PC-3 (cell line): ENCODE measurements at regions not wholly inside any gene's neighbourhood (a gene's known extent, or its start where the extent isn't known, plus 50 kb on each side); places are given as distances from the start of the nearest gene placed in this dataset.

Source experiments
- ATAC-seq: fragments of 200-7000 bp; cut with Tn5 transposase; 2 replicates; pipeline ENCODE4 v1.9.1; 2020; ENCODE audit warnings: mild to moderate bottlenecking, moderate library complexity
- BruUV-seq: library from RNA; stranded (reverse); fragments of 400-500 nt; replicated peaks from 2 replicates; lab custom pipeline; 2021; lab: Mats Ljungman, UMichigan
- CTCF ChIA-PET: fragments of 300-600 bp; sonication (Branson Sonifier 250); formaldehyde crosslinking; loops from one replicate; lab custom pipeline; 2022; ENCODE audit warnings: antibody characterized with exemption; lab: Charles Lee
- POLR2A ChIA-PET: fragments of 300-600 bp; sonication (Branson Sonifier 250); formaldehyde crosslinking; loops from one replicate; lab custom pipeline; 2022; ENCODE audit warnings: antibody characterized with exemption; ENCODE audit not compliant: unreplicated experiment; lab: Charles Lee
- DNase-seq: peaks from one replicate; pipeline ENCODE4 v3.0.0-alpha.2; 2015
- H2AFZ ChIP-seq: fragments of 300-600 bp; sonication (generic); 2 replicates; pipeline ENCODE4 v1.6.0; 2016; ENCODE audit warnings: antibody characterized with exemption, low read length
- H3F3A ChIP-seq: fragments of 300-600 bp; sonication (generic); one replicate; pipeline ENCODE4 v1.6.0; 2017; ENCODE audit warnings: antibody characterized with exemption, low read length, control low read depth, mild to moderate bottlenecking; ENCODE audit not compliant: unreplicated experiment
- H3K27ac ChIP-seq: fragments of 300-600 bp; sonication (generic); 2 replicates; pipeline ENCODE4 v1.5.1; 2016; ENCODE audit warnings: mild to moderate bottlenecking, low read length
- H3K27me3 ChIP-seq: fragments of 300-600 bp; sonication (generic); 2 replicates; pipeline ENCODE4 v1.6.1; 2016; ENCODE audit warnings: low read length, mixed read lengths
- H3K36me3 ChIP-seq: fragments of 300-600 bp; sonication (generic); 2 replicates; pipeline ENCODE4 v1.6.1; 2016; ENCODE audit warnings: low read depth, mixed run types, low read length, mixed read lengths
- H3K4me1 ChIP-seq: fragments of 300-600 bp; sonication (generic); 2 replicates; pipeline ENCODE4 v1.5.1; 2016; ENCODE audit warnings: low read length; ENCODE audit not compliant: insufficient read depth
- H3K4me2 ChIP-seq: fragments of 300-600 bp; sonication (generic); 2 replicates; pipeline ENCODE4 v1.6.0; 2016; ENCODE audit warnings: low read length
- H3K4me3 ChIP-seq: fragments of 300-600 bp; sonication (generic); 2 replicates; pipeline ENCODE4 v1.5.1; 2016; ENCODE audit warnings: mild to moderate bottlenecking, low read length, mixed read lengths
- H3K79me2 ChIP-seq: fragments of 300-600 bp; sonication (generic); 2 replicates; pipeline ENCODE4 v1.6.1; 2017; ENCODE audit warnings: low read length, mixed read lengths
- H3K9ac ChIP-seq: fragments of 300-600 bp; sonication (generic); 2 replicates; pipeline ENCODE4 v1.6.0; 2016; ENCODE audit warnings: mild to moderate bottlenecking, low read length
- H3K9me2 ChIP-seq: fragments of 300-600 bp; sonication (generic); replicated peaks from 2 replicates; pipeline ENCODE4 v1.6.1; 2016; ENCODE audit warnings: mixed run types, low read length, mixed read lengths
- H3K9me3 ChIP-seq: fragments of 300-600 bp; sonication (generic); 2 replicates; pipeline ENCODE4 v1.6.1; 2016; ENCODE audit warnings: low read length, mixed read lengths
- H4K20me1 ChIP-seq: fragments of 300-600 bp; sonication (generic); 2 replicates; pipeline ENCODE4 v1.6.1; 2016; ENCODE audit warnings: low read length, mixed read lengths
- CTCF ChIP-seq: fragments of 300-600 bp; sonication (generic); conservative IDR thresholded peaks from 2 replicates; pipeline ENCODE4 v1.5.1; 2017; ENCODE audit warnings: antibody characterized with exemption, low read depth, mild to moderate bottlenecking, low read length
- EZH2 ChIP-seq: fragments of 300-600 bp; sonication (generic); IDR thresholded peaks from one replicate; pipeline ENCODE4 v1.6.1; 2017; ENCODE audit warnings: antibody characterized with exemption, mild to moderate bottlenecking, low read length; ENCODE audit not compliant: unreplicated experiment
- EZH2phosphoT487 ChIP-seq: fragments of 300-600 bp; sonication (generic); IDR thresholded peaks from 2 replicates; pipeline ENCODE4 v1.6.1; 2018; ENCODE audit warnings: mild to moderate bottlenecking, antibody characterized with exemption, low read length, borderline replicate concordance
- intact Hi-C: fragments of 100-400 bp; cut with micrococcal nuclease; formaldehyde crosslinking; loops from 2 replicates; pipeline ENCODE4 v1.9.0; 2023

- ChIA-PET CTCF (no interaction called here), POLR2A (no interaction called here)
- DNase-seq (no peak), ATAC-seq (no peak)
- H3F3A ChIP-seq = no peaks in the 10 kb centered on the region
- intact Hi-C loops = no loop called here
- no peaks in the 10 kb centered on the region for H3K36me3 ChIP-seq
- H3K4me3 ChIP-seq = no peak overlapping the region
- H3K9ac ChIP-seq = no peak overlapping the region
- no peak overlapping the region for H3K27ac ChIP-seq
- TF ChIP-seq CTCF = no peak
- no peak for TF ChIP-seq EZH2
- TF ChIP-seq EZH2phosphoT487 = no peak
- no peak overlapping the region for H2AFZ ChIP-seq
- no peak overlapping the region for H3K4me2 ChIP-seq
- no peaks in the 10 kb centered on the region for H4K20me1 ChIP-seq
- H3K9me3 ChIP-seq = no peaks in the 10 kb centered on the region
- no peaks in the 10 kb centered on the region for H3K9me2 ChIP-seq
- H3K4me1 ChIP-seq = peaks cover 11% of the 10 kb centered on the region
- no TSS peak for BruUV-seq
- no peaks in the 10 kb centered on the region for H3K79me2 ChIP-seq
- no peaks in the 10 kb centered on the region for H3K27me3 ChIP-seq
These were observed 242.2 kb downstream of the SMARCA2 start for GRCh38 chr9:2257248-2257929.

GRCh38 chr9:2260417-2261306 lies 245.5 kb downstream of the SMARCA2 start:
- TF ChIP-seq EZH2 (no peak), EZH2phosphoT487 (no peak), CTCF (no peak)
- POLR2A ChIA-PET = no interaction called here
- peak; percentile 86 for ATAC-seq

More at GRCh38 chr9:2260417-2261306, 245.5 kb downstream of the SMARCA2 start:
- H3K27ac ChIP-seq = no peak overlapping the region
- H3K9me3 ChIP-seq = no peaks in the 10 kb centered on the region
- no peaks in the 10 kb centered on the region for H3K9me2 ChIP-seq
- CTCF ChIA-PET = no interaction called here
- intact Hi-C loops = no loop called here
- no peaks in the 10 kb centered on the region for H3K27me3 ChIP-seq
- 0 out of 2 replicates have a peak overlapping the region, but pooled peaks have one; percentile 30 for H3K4me2 ChIP-seq
- peak overlapping the region; percentile 79 for H2AFZ ChIP-seq
- no peaks in the 10 kb centered on the region for H3K79me2 ChIP-seq
- H3K4me1 ChIP-seq = peaks cover 11% of the 10 kb centered on the region
- H3K9ac ChIP-seq = no peak overlapping the region
- no peaks in the 10 kb centered on the region for H3F3A ChIP-seq
- no peaks in the 10 kb centered on the region for H4K20me1 ChIP-seq
- no TSS peak for BruUV-seq
- peak; percentile 56 for DNase-seq
- H3K4me3 ChIP-seq = no peak overlapping the region
- no peaks in the 10 kb centered on the region for H3K36me3 ChIP-seq
